IMR-90 (cell line): ENCODE measurements at regions not wholly inside any gene's neighbourhood (a gene's known extent, or its start where the extent isn't known, plus 50 kb on each side); places are given as distances from the start of the nearest gene placed in this dataset.

Experiments used
- ATAC-seq: fragments of 200-7000 bp; cut with Tn5 transposase; 2 replicates; pipeline ENCODE4 v1.9.1; 2020; ENCODE audit warnings: low read depth, mild to moderate bottlenecking, moderate library complexity
- BruUV-seq: library from RNA; stranded (reverse); fragments of 400-500 nt; replicated peaks from 2 replicates; lab custom pipeline; 2021; lab: Mats Ljungman, UMichigan
- CTCF ChIA-PET: fragments of 300-600 bp; formaldehyde crosslinking; extraction: SDS; loops from one replicate; lab custom pipeline; 2021; ENCODE audit warnings: antibody characterized with exemption; lab: Yijun Ruan, JAX
- POLR2A ChIA-PET: fragments of 300-600 bp; sonication (Branson Sonifier 250); formaldehyde crosslinking; loops from one replicate; lab custom pipeline; 2022; ENCODE audit warnings: antibody characterized with exemption; ENCODE audit not compliant: unreplicated experiment; lab: Charles Lee
- DNase-seq: peaks from one replicate; pipeline ENCODE4 v3.0.0; 2013
- H2AFZ ChIP-seq: replicated peaks from 2 replicates; pipeline ENCODE3; 2013; ENCODE audit warnings: low read length, mild to moderate bottlenecking; ENCODE audit not compliant: poor library complexity
- H2AK5ac ChIP-seq: 2 replicates; pipeline ENCODE4 v1.6.1; 2013; ENCODE audit warnings: low read depth, low read length, inconsistent platforms
- H2AK9ac ChIP-seq: replicated peaks from 2 replicates; pipeline ENCODE3; 2013; ENCODE audit warnings: mild to moderate bottlenecking, low read depth, low read length, moderate library complexity; ENCODE audit not compliant: poor library complexity
- H2BK120ac ChIP-seq: 2 replicates; pipeline ENCODE4 v1.6.1; 2013; ENCODE audit warnings: low read depth, low read length, inconsistent platforms
- H2BK15ac ChIP-seq: 3 replicates; pipeline ENCODE4 v1.6.1; 2013; ENCODE audit warnings: low read depth, low read length, inconsistent platforms
- H2BK20ac ChIP-seq: 2 replicates; pipeline ENCODE4 v1.6.1; 2013; ENCODE audit warnings: low read depth, mild to moderate bottlenecking, inconsistent platforms, low read length, moderate library complexity
- H2BK5ac ChIP-seq: 2 replicates; pipeline ENCODE4 v1.6.1; 2013; ENCODE audit warnings: mild to moderate bottlenecking, low read depth, low read length, inconsistent platforms; ENCODE audit not compliant: poor library complexity, severe bottlenecking
- H3K14ac ChIP-seq: replicated peaks from 2 replicates; pipeline ENCODE4 v1.6.1; 2013; ENCODE audit warnings: low read depth, low read length, inconsistent platforms
- H3K18ac ChIP-seq: 2 replicates; pipeline ENCODE4 v1.6.1; 2013; ENCODE audit warnings: low read depth, low read length, control low read depth
- H3K23ac ChIP-seq: 2 replicates; pipeline ENCODE4 v1.6.1; 2013; ENCODE audit warnings: low read depth, low read length, inconsistent platforms
- H3K27ac ChIP-seq: 2 replicates; pipeline ENCODE4 v1.5.1; 2013; ENCODE audit warnings: mild to moderate bottlenecking, control low read depth, low read length; ENCODE audit not compliant: insufficient read depth
- H3K27me3 ChIP-seq: 2 replicates; pipeline ENCODE4 v1.6.1; 2013; ENCODE audit warnings: low read length; ENCODE audit not compliant: control insufficient read depth, insufficient read depth
- H3K36me3 ChIP-seq: 2 replicates; pipeline ENCODE4 v1.6.1; 2013; ENCODE audit warnings: low read length, mixed read lengths; ENCODE audit not compliant: control insufficient read depth, insufficient read depth
- H3K4ac ChIP-seq: 2 replicates; pipeline ENCODE4 v1.6.1; 2013; ENCODE audit warnings: low read depth, low read length, inconsistent platforms
- H3K4me1 ChIP-seq: 2 replicates; pipeline ENCODE4 v1.6.1; 2013; ENCODE audit warnings: low read length, mixed read lengths; ENCODE audit not compliant: control insufficient read depth, insufficient read depth
- H3K4me2 ChIP-seq: 2 replicates; pipeline ENCODE4 v1.6.1; 2013; ENCODE audit warnings: low read depth, mild to moderate bottlenecking, control low read depth, low read length, moderate library complexity
- H3K4me3 ChIP-seq: 2 replicates; pipeline ENCODE4 v1.5.1; 2013; ENCODE audit warnings: low read depth, mild to moderate bottlenecking, control low read depth, low read length, moderate library complexity; ENCODE audit not compliant: insufficient read depth
- H3K56ac ChIP-seq: 2 replicates; pipeline ENCODE4 v1.6.1; 2013; ENCODE audit warnings: low read length, inconsistent platforms; ENCODE audit not compliant: insufficient read depth; ENCODE audit errors: extremely low read depth
- H3K79me1 ChIP-seq, 2 experiments: 2 replicates each; pipeline ENCODE4 v1.6.1; 2013; ENCODE audit warnings: low read length in 2 of 2, inconsistent platforms in 1 of 2, low read depth in 1 of 2
- H3K9ac ChIP-seq: 2 replicates; pipeline ENCODE4 v1.6.1; 2013; ENCODE audit warnings: low read depth, low read length, control low read depth
- H3K9me1 ChIP-seq: 2 replicates; pipeline ENCODE4 v1.6.1; 2013; ENCODE audit warnings: low read length, inconsistent platforms; ENCODE audit not compliant: insufficient read depth
- H3K9me3 ChIP-seq: 2 replicates; pipeline ENCODE4 v1.6.1; 2013; ENCODE audit warnings: low read length; ENCODE audit not compliant: control insufficient read depth, insufficient read depth
- H4K20me1 ChIP-seq: 2 replicates; pipeline ENCODE4 v1.6.1; 2013; ENCODE audit warnings: low read length, inconsistent platforms; ENCODE audit not compliant: insufficient read depth
- H4K5ac ChIP-seq: 2 replicates; pipeline ENCODE4 v1.6.1; 2013; ENCODE audit warnings: mild to moderate bottlenecking, low read depth, low read length, control low read depth
- H4K8ac ChIP-seq, 2 experiments: 2 replicates each; pipeline ENCODE4 v1.6.1; 2013; ENCODE audit warnings: low read depth in 2 of 2, low read length in 2 of 2, control low read depth in 1 of 2, inconsistent platforms in 1 of 2
- H4K91ac ChIP-seq: 2 replicates; pipeline ENCODE4 v1.6.1; 2013; ENCODE audit warnings: low read depth, low read length, inconsistent platforms; ENCODE audit not compliant: insufficient read depth
- BHLHE40 ChIP-seq: fragments of 150-350 bp; IDR thresholded peaks from 2 replicates; pipeline ENCODE4 v1.6.1; 2016; ENCODE audit warnings: mild to moderate bottlenecking, low read depth, low read length
- CEBPB ChIP-seq: IDR thresholded peaks from 2 replicates; pipeline ENCODE4 v1.6.1; 2012; ENCODE audit warnings: low read depth, low read length, improper control_type of control experiment
- ELK1 ChIP-seq: fragments of 150-350 bp; IDR thresholded peaks from 2 replicates; pipeline ENCODE4 v1.6.1; 2016; ENCODE audit warnings: low read depth, mild to moderate bottlenecking, low read length, moderate library complexity, borderline replicate concordance
- FOS ChIP-seq: fragments of 150-350 bp; IDR thresholded peaks from 2 replicates; pipeline ENCODE4 v1.6.1; 2016; ENCODE audit warnings: low read depth, low read length
- MAFK ChIP-seq: IDR thresholded peaks from 2 replicates; pipeline ENCODE4 v1.6.1; 2012; ENCODE audit warnings: low read depth, low read length, improper control_type of control experiment
- NFE2L2 ChIP-seq: fragments of 150-350 bp; IDR thresholded peaks from 2 replicates; pipeline ENCODE4 v1.6.1; 2016; ENCODE audit warnings: low read depth, mild to moderate bottlenecking, low read length
- RCOR1 ChIP-seq: IDR thresholded peaks from 2 replicates; pipeline ENCODE4 v1.6.1; 2012; ENCODE audit warnings: mild to moderate bottlenecking, low read length, improper control_type of control experiment; ENCODE audit not compliant: insufficient replicate concordance
- SMC3 ChIP-seq: fragments of 150-350 bp; IDR thresholded peaks from 2 replicates; pipeline ENCODE4 v1.6.1; 2016; ENCODE audit warnings: low read depth, mild to moderate bottlenecking, antibody characterized with exemption, low read length, moderate library complexity
- USF2 ChIP-seq: fragments of 150-350 bp; IDR thresholded peaks from 2 replicates; pipeline ENCODE4 v1.6.1; 2017; ENCODE audit warnings: mild to moderate bottlenecking, antibody characterized with exemption, low read length, low read depth
- WGBS, 2 experiments: methylation state at CpG; one replicate each; pipeline versions ENCODE4 v1.1.5 to v1.1.7; 2013; ENCODE audit warnings: missing lambda C conversion rate in 2 of 2; ENCODE audit not compliant: insufficient read length in 1 of 2; ENCODE audit errors: extremely low coverage in 2 of 2; 5-methylcytosine and 5-hydroxymethylcytosine counted together
- dilution Hi-C: fragments of 300-500 bp; cut with HindIII; formaldehyde crosslinking; loops from one replicate; pipeline ENCODE4 v1.14.3; 2018; ENCODE audit warnings: low sequenced_read_pairs; ENCODE audit not compliant: unreplicated experiment
- in situ Hi-C: fragments of 300-500 bp; cut with MboI; formaldehyde crosslinking; loops from 3 replicates; pipeline ENCODE4 v1.14.3; 2019; ENCODE audit warnings: low sequenced_read_pairs, inconsistent platforms, mixed read lengths
- intact Hi-C: fragments of 100-400 bp; cut with micrococcal nuclease; formaldehyde crosslinking; loops from 2 replicates; pipeline ENCODE4 v1.10.0; 2022
- TF ChIP-seq, protein P1 (sequence below): conservative IDR thresholded peaks from 2 replicates; pipeline ENCODE4 v1.5.1; 2012; ENCODE audit warnings: mild to moderate bottlenecking, low read depth, low read length, improper control_type of control experiment

- in situ Hi-C loops = no loop called here
- Histone ChIP-seq H3K18ac (no peak overlapping the region), H2BK20ac (no peak overlapping the region), H3K27ac (no peak overlapping the region), H4K8ac (no peak overlapping the region), H3K79me1 (no peaks in the 10 kb centered on the region), H2AK5ac (no peak overlapping the region), H2AK9ac (no peak overlapping the region), H3K4ac (no peak overlapping the region), H2BK15ac (no peak overlapping the region), H4K5ac (no peak overlapping the region), H3K36me3 (no peaks in the 10 kb centered on the region), H2AFZ (no peak overlapping the region), H4K20me1 (no peaks in the 10 kb centered on the region), H3K4me1 (no peaks in the 10 kb centered on the region), H3K27me3 (no peaks in the 10 kb centered on the region; the same call in 1 of the 2 replicates), H3K4me3 (no peak overlapping the region), H3K9ac (no peak overlapping the region), H3K4me2 (no peak overlapping the region), H3K23ac (no peak overlapping the region), H3K14ac (no peak overlapping the region), H3K9me3 (no peaks in the 10 kb centered on the region), H3K56ac (no peak overlapping the region), H2BK120ac (no peak overlapping the region), H2BK5ac (no peak overlapping the region), H3K9me1 (no peaks in the 10 kb centered on the region), H4K91ac (no peak overlapping the region)
- no peak for DNase-seq
- dilution Hi-C loops = no loop called here
- ATAC-seq = no peak
- intact Hi-C loops = no loop called here
- TF ChIP-seq SMC3 (no peak), FOS (no peak), ELK1 (no peak), RCOR1 (no peak), BHLHE40 (no peak), USF2 (no peak), NFE2L2 (no peak), CEBPB (no peak), MAFK (no peak)
- TF ChIP-seq, protein P1, sequence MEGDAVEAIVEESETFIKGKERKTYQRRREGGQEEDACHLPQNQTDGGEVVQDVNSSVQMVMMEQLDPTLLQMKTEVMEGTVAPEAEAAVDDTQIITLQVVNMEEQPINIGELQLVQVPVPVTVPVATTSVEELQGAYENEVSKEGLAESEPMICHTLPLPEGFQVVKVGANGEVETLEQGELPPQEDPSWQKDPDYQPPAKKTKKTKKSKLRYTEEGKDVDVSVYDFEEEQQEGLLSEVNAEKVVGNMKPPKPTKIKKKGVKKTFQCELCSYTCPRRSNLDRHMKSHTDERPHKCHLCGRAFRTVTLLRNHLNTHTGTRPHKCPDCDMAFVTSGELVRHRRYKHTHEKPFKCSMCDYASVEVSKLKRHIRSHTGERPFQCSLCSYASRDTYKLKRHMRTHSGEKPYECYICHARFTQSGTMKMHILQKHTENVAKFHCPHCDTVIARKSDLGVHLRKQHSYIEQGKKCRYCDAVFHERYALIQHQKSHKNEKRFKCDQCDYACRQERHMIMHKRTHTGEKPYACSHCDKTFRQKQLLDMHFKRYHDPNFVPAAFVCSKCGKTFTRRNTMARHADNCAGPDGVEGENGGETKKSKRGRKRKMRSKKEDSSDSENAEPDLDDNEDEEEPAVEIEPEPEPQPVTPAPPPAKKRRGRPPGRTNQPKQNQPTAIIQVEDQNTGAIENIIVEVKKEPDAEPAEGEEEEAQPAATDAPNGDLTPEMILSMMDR = no peak
- POLR2A ChIA-PET = no interaction called here
- CTCF ChIA-PET = no interaction called here
- BruUV-seq = no TSS peak
- no CpG with 5 or more reads among the region's 2 CpGs for WGBS, 2 experiments
Measured at GRCh38 chr5:13464532-13465193, 479.8 kb downstream of the DNAH5 start.
